ENCODE measurements at regions not wholly inside any gene's neighbourhood (a gene's known extent, or its start where the extent isn't known, plus 50 kb on each side); places are given as distances from the start of the nearest gene placed in this dataset.

DNA sequence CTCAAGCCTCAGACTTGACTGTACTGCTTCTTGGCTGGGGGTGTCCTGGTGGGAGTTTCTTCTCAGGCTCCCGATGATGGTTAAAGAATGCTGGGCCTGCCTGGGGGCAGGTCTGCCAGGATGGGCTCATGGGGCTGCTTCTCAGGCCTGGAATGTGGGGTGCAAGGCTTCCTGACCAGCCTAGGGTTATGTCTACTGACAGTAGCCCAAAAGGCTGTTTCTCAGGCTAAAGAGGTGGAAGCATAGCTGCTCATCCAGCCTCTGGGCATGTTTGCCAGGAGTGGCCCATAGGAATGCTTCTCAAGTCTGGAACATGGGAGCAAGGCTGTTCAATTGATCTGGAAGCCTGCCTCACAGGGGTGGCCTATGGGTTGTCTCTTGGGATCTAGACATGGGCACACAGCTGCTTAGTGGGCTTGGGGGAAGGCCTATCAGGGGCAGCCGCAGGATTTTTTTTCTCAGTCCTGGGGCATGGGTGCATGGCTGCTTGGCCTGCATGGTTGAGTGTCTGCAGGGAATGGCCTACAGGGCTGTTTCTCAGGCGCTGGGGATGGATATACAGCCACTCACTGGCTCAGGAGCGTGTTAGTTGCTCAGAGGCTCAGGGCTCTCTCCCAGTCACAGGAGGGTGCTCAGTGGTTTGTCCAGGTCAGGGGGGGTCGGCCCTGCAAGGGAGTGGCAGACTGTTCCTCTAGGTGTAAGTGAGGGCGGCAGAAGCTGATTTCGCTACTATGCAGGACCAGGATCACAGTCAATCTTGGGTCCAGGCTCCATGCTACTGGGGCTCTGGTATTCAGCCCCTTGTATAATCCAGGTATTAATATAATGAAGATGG, 617.3 kb upstream of the REG3G start:
- Histone ChIP-seq H3K9me3 (ENCODE audit: low read length) (no peaks in the 10 kb centered on the region), H3K4me2 (ENCODE audit: low read depth, low read length, poor library complexity, severe bottlenecking) (no peak overlapping the region), H3K27me3 (ENCODE audit: low read length) (no peaks in the 10 kb centered on the region), H3K36me3 (ENCODE audit: insufficient read depth, low read length) (no peaks in the 10 kb centered on the region), H3K27ac (ENCODE audit: low read length) (no peak overlapping the region), H3K9me2 (replicated peaks; ENCODE audit: insufficient read depth, low read length) (0 out of 2 replicates have a peak, but pooled peaks cover 4% of the 10 kb centered on the region), H2AFZ (ENCODE audit: low read length) (no peak overlapping the region), H3K4me1 (ENCODE audit: low read length) (no peaks in the 10 kb centered on the region), H3K4me3 (ENCODE audit: low read length) (no peak overlapping the region), H3K79me2 (ENCODE audit: low read length) (no peaks in the 10 kb centered on the region), H3K9ac (ENCODE audit: low read length) (no peak overlapping the region), H4K20me1 (ENCODE audit: insufficient read depth, low read depth, low read length) (no peaks in the 10 kb centered on the region)
- DNase-seq, result no peak

GRCh38 chr2:78408795-78409118, 616.7 kb upstream of the REG3G start:
- H2AFZ ChIP-seq (ENCODE audit: low read length), result no peak overlapping the region
- no peaks in the 10 kb centered on the region for H3K4me1 ChIP-seq (ENCODE audit: low read length)
- H4K20me1 ChIP-seq (ENCODE audit: insufficient read depth, low read depth, low read length), result no peaks in the 10 kb centered on the region
- no peaks in the 10 kb centered on the region for H3K79me2 ChIP-seq (ENCODE audit: low read length)
- no peak for DNase-seq
- no peak overlapping the region for H3K27ac ChIP-seq (ENCODE audit: low read length)
- no peaks in the 10 kb centered on the region for H3K36me3 ChIP-seq (ENCODE audit: insufficient read depth, low read length)
- no peaks in the 10 kb centered on the region for H3K9me3 ChIP-seq (ENCODE audit: low read length)
- no peaks in the 10 kb centered on the region for H3K27me3 ChIP-seq (ENCODE audit: low read length)
- no peak overlapping the region for H3K9ac ChIP-seq (ENCODE audit: low read length)
- 0 out of 2 replicates have a peak, but pooled peaks cover 4% of the 10 kb centered on the region for H3K9me2 ChIP-seq (replicated peaks; ENCODE audit: insufficient read depth, low read length)
- no peak overlapping the region for H3K4me3 ChIP-seq (ENCODE audit: low read length)
- no peak overlapping the region for H3K4me2 ChIP-seq (ENCODE audit: low read depth, low read length, poor library complexity, severe bottlenecking)

DNA sequence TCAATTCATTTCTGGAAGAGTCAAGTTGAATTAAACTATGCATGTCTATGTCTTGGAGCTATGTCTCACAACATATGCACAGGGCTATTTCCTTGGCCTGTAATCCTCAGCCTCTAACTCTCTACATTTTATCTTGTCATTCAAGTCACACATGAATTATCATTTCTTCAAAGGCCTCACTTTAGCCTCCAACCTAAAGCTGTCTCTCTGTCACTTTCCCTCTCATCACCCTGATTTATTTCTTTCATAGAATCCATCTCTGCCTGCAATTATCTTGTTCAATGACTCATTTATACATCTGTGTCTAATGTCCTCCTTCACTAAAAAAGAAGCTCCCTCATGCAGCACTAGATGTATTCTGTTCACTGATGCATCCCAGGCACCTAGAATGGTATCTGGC, 614.2 kb upstream of the REG3G start:
- H3K4me2 ChIP-seq (ENCODE audit: low read depth, low read length, poor library complexity, severe bottlenecking), result no peak overlapping the region
- H4K20me1 ChIP-seq (ENCODE audit: insufficient read depth, low read depth, low read length), result no peaks in the 10 kb centered on the region
- no peak for DNase-seq
- no peaks in the 10 kb centered on the region for H3K4me1 ChIP-seq (ENCODE audit: low read length)
- H3K36me3 ChIP-seq (ENCODE audit: insufficient read depth, low read length), result no peaks in the 10 kb centered on the region
- no peak overlapping the region for H3K27ac ChIP-seq (ENCODE audit: low read length)
- H3K27me3 ChIP-seq (ENCODE audit: low read length), result no peaks in the 10 kb centered on the region
- no peak overlapping the region for H3K4me3 ChIP-seq (ENCODE audit: low read length)
- no peak overlapping the region for H2AFZ ChIP-seq (ENCODE audit: low read length)
- H3K79me2 ChIP-seq (ENCODE audit: low read length), result no peaks in the 10 kb centered on the region
- H3K9me2 ChIP-seq (replicated peaks; ENCODE audit: insufficient read depth, low read length), result 0 out of 2 replicates have a peak, but pooled peaks cover 4% of the 10 kb centered on the region
- H3K9me3 ChIP-seq (ENCODE audit: low read length), result 0 out of 2 replicates have a peak, but pooled peaks cover 3% of the 10 kb centered on the region
- H3K9ac ChIP-seq (ENCODE audit: low read length), result no peak overlapping the region

DNA sequence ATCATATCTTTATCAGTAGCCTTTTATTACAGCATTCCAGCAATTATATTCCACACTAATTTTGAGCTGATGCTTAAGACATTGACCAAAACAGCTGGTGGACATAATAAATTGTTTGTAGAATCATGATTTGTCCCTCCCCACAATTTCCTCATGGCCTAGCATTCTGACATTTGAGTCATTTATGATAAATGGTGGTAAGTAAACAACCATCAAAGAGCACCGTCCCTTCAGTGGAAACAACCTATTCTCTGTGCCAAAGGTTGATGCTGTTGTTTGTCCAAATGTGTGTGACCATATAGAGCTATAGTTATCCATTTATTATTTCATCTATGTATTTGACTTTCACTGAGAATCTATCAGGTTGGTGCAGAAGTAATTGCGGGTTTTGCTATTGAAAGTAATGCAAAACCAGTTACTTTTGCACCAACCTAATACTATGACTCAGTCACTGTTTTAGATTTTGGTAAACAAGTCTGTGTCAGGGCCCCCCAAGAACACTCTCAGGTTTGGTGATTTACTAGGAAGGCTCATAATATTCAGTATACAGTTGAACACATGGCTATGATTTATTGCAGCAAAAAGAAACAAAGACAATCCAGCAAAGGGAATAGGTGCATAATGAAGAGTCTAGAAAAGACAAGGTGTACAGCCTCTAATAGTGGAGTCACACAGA, 608.7 kb upstream of the REG3G start:
- Histone ChIP-seq H3K4me1 (ENCODE audit: low read length) (no peaks in the 10 kb centered on the region), H3K9ac (ENCODE audit: low read length) (no peak overlapping the region), H3K36me3 (ENCODE audit: insufficient read depth, low read length) (no peaks in the 10 kb centered on the region), H3K9me3 (ENCODE audit: low read length) (0 out of 2 replicates have a peak, but pooled peaks cover 3% of the 10 kb centered on the region), H3K9me2 (replicated peaks; ENCODE audit: insufficient read depth, low read length) (peaks cover 4% of the 10 kb centered on the region; the same call in 1 of the 2 replicates), H2AFZ (ENCODE audit: low read length) (no peak overlapping the region), H3K4me2 (ENCODE audit: low read depth, low read length, poor library complexity, severe bottlenecking) (no peak overlapping the region), H3K4me3 (ENCODE audit: low read length) (no peak overlapping the region), H4K20me1 (ENCODE audit: insufficient read depth, low read depth, low read length) (no peaks in the 10 kb centered on the region), H3K27me3 (ENCODE audit: low read length) (no peaks in the 10 kb centered on the region), H3K79me2 (ENCODE audit: low read length) (no peaks in the 10 kb centered on the region), H3K27ac (ENCODE audit: low read length) (no peak overlapping the region)
- no peak for DNase-seq

DNA sequence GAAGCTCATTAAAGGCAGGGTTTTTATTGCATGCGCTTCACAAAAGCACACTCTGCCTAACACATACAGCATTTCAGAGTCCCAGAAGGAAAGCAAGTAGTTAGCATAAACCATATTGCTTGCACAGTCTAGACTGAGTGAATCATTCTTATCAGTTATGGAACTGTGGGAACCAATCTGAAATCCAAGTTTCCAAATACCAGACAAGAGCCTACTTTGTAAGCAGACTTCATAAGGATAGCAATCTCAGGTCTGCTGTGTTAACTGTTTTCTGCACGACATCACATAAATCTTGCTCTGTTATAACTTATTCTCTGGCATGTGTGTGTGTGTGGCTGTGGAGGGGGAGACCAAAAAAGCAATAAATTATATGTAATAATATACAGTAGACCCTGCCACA, 608.1 kb upstream of the REG3G start:
- 0 out of 2 replicates have a peak, but pooled peaks cover 3% of the 10 kb centered on the region for H3K9me3 ChIP-seq (ENCODE audit: low read length)
- no peak for DNase-seq
- peaks cover 4% of the 10 kb centered on the region; the same call in 1 of the 2 replicates for H3K9me2 ChIP-seq (replicated peaks; ENCODE audit: insufficient read depth, low read length)
- no peaks in the 10 kb centered on the region for H4K20me1 ChIP-seq (ENCODE audit: insufficient read depth, low read depth, low read length)
- H3K36me3 ChIP-seq (ENCODE audit: insufficient read depth, low read length), result no peaks in the 10 kb centered on the region
- no peaks in the 10 kb centered on the region for H3K4me1 ChIP-seq (ENCODE audit: low read length)
- H3K9ac ChIP-seq (ENCODE audit: low read length), result no peak overlapping the region
- no peak overlapping the region for H3K4me2 ChIP-seq (ENCODE audit: low read depth, low read length, poor library complexity, severe bottlenecking)
- H3K27ac ChIP-seq (ENCODE audit: low read length), result no peak overlapping the region
- H3K27me3 ChIP-seq (ENCODE audit: low read length), result no peaks in the 10 kb centered on the region
- H3K4me3 ChIP-seq (ENCODE audit: low read length), result no peak overlapping the region
- H2AFZ ChIP-seq (ENCODE audit: low read length), result no peak overlapping the region
- no peaks in the 10 kb centered on the region for H3K79me2 ChIP-seq (ENCODE audit: low read length)

DNA sequence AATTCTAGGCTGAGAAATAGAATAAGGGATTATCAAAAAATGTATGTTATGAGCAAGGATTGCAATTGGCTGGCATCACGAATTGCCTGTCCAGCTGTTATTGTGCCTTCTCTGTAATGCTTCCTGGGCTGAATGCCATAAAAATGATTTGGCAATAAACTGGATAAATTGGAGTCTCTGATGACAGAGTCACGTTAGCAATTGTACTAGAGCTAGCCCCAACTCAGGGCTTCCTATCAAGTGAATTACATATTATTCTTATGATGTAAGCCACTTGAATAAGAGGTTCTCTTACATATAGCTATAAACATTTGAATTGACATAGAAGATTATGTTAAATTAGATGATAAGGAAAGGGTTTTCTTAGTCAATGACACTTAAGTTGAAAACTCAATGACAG, 607.5 kb upstream of the REG3G start:
- H3K79me2 ChIP-seq (ENCODE audit: low read length), result no peaks in the 10 kb centered on the region
- DNase-seq, result no peak

DNA sequence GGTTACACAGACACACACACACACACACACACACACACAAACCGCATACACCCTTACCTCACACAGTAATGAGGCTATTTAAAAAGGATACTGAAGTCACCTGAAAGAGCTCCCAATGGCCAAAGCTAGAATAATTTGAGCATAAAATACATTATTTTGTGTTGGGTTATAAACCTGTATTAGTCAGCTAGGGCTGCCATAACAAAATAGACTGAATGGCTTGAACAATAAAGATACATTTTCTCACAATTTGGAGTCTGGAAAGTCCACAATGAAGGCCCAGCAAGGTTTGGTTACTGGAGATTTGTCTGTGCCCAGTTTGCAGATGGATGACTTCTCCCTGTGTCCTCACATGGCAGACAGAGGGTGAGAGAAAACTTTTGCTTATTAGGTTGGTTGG, 605.4 kb upstream of the REG3G start:
- Histone ChIP-seq H3K9ac (ENCODE audit: low read length) (no peak overlapping the region), H3K79me2 (ENCODE audit: low read length) (no peaks in the 10 kb centered on the region), H3K4me1 (ENCODE audit: low read length) (no peaks in the 10 kb centered on the region), H2AFZ (ENCODE audit: low read length) (no peak overlapping the region), H3K27ac (ENCODE audit: low read length) (no peak overlapping the region), H4K20me1 (ENCODE audit: insufficient read depth, low read depth, low read length) (no peaks in the 10 kb centered on the region), H3K36me3 (ENCODE audit: insufficient read depth, low read length) (no peaks in the 10 kb centered on the region), H3K4me2 (ENCODE audit: low read depth, low read length, poor library complexity, severe bottlenecking) (no peak overlapping the region), H3K27me3 (ENCODE audit: low read length) (no peaks in the 10 kb centered on the region), H3K4me3 (ENCODE audit: low read length) (no peak overlapping the region), H3K9me3 (ENCODE audit: low read length) (no peaks in the 10 kb centered on the region), H3K9me2 (replicated peaks; ENCODE audit: insufficient read depth, low read length) (peaks cover 4% of the 10 kb centered on the region; the same call in 1 of the 2 replicates)
- no peak for DNase-seq

More for the DNA sequence above, 607.5 kb upstream of the REG3G start:
- Histone ChIP-seq H3K4me3 (ENCODE audit: low read length) (no peak overlapping the region), H3K27ac (ENCODE audit: low read length) (no peak overlapping the region), H3K36me3 (ENCODE audit: insufficient read depth, low read length) (no peaks in the 10 kb centered on the region), H3K9me2 (replicated peaks; ENCODE audit: insufficient read depth, low read length) (peaks cover 4% of the 10 kb centered on the region; the same call in 1 of the 2 replicates), H3K9me3 (ENCODE audit: low read length) (0 out of 2 replicates have a peak, but pooled peaks cover 3% of the 10 kb centered on the region), H3K4me1 (ENCODE audit: low read length) (no peaks in the 10 kb centered on the region), H3K27me3 (ENCODE audit: low read length) (no peaks in the 10 kb centered on the region), H2AFZ (ENCODE audit: low read length) (no peak overlapping the region), H4K20me1 (ENCODE audit: insufficient read depth, low read depth, low read length) (no peaks in the 10 kb centered on the region), H3K9ac (ENCODE audit: low read length) (no peak overlapping the region), H3K4me2 (ENCODE audit: low read depth, low read length, poor library complexity, severe bottlenecking) (no peak overlapping the region)

GRCh38 chr2:78423631-78424030, 601.9 kb upstream of the REG3G start:
- Histone ChIP-seq H3K4me2 (ENCODE audit: low read depth, low read length, poor library complexity, severe bottlenecking) (no peak overlapping the region), H3K27ac (ENCODE audit: low read length) (no peak overlapping the region), H3K27me3 (ENCODE audit: low read length) (no peaks in the 10 kb centered on the region), H3K9me3 (ENCODE audit: low read length) (no peaks in the 10 kb centered on the region), H3K36me3 (ENCODE audit: insufficient read depth, low read length) (no peaks in the 10 kb centered on the region), H4K20me1 (ENCODE audit: insufficient read depth, low read depth, low read length) (no peaks in the 10 kb centered on the region), H2AFZ (ENCODE audit: low read length) (no peak overlapping the region), H3K9ac (ENCODE audit: low read length) (no peak overlapping the region), H3K79me2 (ENCODE audit: low read length) (no peaks in the 10 kb centered on the region), H3K4me1 (ENCODE audit: low read length) (no peaks in the 10 kb centered on the region), H3K9me2 (replicated peaks; ENCODE audit: insufficient read depth, low read length) (0 out of 2 replicates have a peak, but pooled peaks cover 5% of the 10 kb centered on the region), H3K4me3 (ENCODE audit: low read length) (no peak overlapping the region)
- DNase-seq, result no peak
